ENCODE measurements at regions not wholly inside any gene's neighbourhood (a gene's known extent, or its start where the extent isn't known, plus 50 kb on each side); places are given as distances from the start of the nearest gene placed in this dataset.
A peak's percentile ranks its signal among the peaks of the same experiment; 100 is the strongest.

GRCh38 chr5:68455216-68455615, 239.7 kb downstream of the PIK3R1 start:
- DNase-seq, result no peak

DNA sequence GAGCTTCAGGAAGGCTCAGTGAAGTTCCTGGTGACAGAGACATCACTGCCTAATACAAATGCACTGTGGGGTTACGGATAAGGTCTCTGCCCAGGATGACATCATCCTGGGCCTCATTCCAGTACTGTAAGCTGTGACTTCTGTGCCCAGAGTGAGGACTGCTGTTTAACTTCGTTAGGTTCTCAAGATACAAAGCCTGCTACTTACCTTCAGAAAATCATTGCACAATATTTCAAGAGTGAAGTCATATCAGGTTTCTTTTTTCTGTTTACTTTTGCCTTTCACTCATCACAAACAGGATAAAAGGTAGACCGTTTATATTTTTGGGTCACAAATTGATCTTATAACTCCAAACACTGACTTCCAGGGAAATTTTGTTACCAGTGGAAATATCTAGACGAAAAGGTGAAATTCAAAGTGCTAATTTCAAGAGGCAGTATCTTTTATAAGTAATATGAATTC, 241.2 kb downstream of the PIK3R1 start:
- DNase-seq, result peak; percentile 58

DNA sequence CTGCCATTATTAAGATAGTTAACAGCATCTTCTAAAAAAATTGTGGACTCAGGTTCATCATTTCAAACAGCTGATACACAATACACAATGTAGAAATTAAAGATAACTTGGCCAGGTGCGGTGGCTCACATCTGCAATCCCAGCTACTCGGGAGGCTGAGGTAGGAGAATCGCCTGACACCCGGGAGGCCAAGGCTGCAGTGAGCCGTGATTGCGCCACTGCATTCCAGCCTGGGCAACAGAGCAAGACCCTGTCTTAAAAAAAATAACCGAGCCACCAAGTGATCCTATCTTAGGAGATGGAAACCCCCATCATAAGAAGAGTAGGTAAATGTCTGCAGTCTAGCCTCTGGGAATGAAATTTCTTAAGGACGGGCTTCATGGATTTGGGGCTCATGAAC, 241.7 kb downstream of the PIK3R1 start:
- DNase-seq, result no peak

GRCh38 chr5:68458416-68459021, 243.0 kb downstream of the PIK3R1 start:
- DNase-seq, result no peak

GRCh38 chr5:68459093-68459809, 243.7 kb downstream of the PIK3R1 start:
- no peak for DNase-seq

- no peak for DNase-seq
Measured at GRCh38 chr5:68459810-68460139, 244.2 kb downstream of the PIK3R1 start.

- peak; percentile 91 for DNase-seq
Measured at GRCh38 chr5:68460147-68460798, 244.7 kb downstream of the PIK3R1 start.

DNA sequence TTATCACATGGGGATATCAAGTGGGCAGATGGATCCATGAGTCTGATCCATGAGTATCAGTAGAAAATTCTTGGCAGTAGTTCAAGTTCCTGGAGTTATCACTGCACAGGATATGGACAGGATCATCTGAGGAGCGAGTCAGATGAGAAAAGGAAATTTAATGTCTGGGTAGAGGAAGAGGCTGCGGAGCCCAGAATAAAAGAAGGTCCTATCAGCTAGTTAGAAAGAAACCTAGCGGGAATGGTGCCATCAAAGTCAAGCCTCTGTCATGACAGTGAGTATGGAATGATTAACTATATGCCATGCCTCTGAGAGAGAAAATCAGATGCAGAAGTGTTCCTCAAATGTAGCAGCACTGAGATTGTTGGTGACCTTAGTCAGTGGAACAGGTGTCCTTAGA, 248.1 kb downstream of the PIK3R1 start:
- DNase-seq, result no peak

- peak; percentile 42 for DNase-seq
Measured at GRCh38 chr5:68464424-68464823, 248.9 kb downstream of the PIK3R1 start.

DNA sequence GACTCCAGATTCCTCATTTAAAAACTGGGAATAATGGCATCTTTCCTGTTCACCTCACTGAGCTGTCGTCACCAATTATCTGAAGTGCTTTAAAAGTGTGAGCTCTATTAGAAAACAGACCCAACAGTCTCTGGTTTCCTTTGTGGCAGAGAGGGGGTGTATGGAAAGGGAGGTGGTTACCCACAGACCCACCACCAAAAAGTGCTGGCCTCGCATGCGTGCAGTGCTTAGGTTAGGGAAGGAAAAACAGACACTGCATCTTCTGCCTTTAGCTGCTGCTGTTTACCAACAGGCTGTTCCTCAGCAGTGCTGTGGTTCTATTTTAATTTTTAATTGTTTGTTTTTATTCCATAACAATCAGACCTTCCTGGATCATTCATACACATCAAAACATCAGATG, 249.6 kb downstream of the PIK3R1 start:
- DNase-seq, result peak; percentile 35

- DNase-seq, result no peak
Measured at GRCh38 chr5:68465934-68466551, 250.5 kb downstream of the PIK3R1 start.

DNA sequence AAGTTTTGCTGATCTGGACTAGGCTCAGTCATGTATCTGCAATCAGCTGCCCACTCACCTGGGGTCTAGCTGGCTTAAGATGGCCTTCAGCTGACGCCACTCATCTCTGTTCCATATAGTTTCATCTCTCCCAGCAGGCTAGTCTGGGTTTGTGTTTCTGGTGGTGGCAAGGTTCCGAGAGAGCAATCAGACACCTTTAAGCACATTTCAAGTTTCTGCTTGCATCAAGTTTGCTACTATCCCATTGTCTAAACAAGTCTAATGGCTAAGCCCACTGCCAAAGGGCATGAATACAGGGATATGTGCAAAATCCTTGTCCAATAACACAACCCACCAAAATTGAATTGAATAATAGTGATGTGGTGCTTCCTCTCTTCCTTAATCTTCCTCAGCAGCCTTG, 251.7 kb downstream of the PIK3R1 start:
- no peak for DNase-seq

- DNase-seq, result no peak
Measured at GRCh38 chr5:68467794-68468193, 252.2 kb downstream of the PIK3R1 start.

DNA sequence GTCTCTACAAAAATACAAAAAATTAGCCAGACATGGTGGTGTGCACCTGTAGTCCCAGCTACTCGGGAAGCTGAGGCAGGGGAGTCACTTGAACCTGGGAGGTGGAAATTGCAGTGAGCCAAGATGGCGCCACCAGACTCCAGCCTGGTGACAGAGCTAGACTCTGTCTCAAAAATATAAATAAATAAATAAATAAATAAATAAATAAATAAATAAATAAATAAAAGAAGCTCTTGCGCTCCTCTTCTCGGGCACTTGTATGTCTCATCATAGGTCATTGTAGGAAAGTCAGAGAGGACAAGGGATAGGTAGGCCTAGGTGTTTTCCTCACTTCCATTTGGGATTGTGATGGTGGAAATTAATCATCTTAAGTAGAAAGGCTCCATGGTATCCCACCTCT, 252.8 kb downstream of the PIK3R1 start:
- DNase-seq, result no peak

DNA sequence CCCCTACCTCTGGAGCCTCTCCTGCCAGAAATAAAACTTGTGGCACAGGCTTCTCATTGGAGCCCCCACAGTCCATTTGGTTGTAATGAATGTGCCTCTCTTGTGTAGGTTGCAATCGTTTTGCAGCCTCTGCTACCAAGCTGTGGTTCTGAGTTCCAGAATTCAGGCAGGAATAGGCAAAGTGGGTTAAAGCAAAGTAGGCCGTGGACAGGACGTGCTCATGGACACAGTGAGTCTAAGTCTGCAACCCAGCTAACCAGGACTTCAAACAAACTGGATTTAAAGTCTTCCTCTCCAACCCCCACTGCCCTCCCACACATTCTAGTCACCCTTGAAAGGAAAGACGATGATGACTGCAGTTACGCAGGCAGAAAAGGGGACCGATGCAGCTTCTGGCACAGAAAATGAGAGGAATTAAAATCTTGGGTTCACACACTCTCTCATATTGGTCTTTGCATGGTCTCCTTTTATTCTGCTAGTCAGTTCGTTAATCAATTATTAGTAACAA, 260.0 kb downstream of the PIK3R1 start:
- no peak for DNase-seq

GRCh38 chr5:68476854-68477253, 261.3 kb downstream of the PIK3R1 start:
- no peak for DNase-seq

DNA sequence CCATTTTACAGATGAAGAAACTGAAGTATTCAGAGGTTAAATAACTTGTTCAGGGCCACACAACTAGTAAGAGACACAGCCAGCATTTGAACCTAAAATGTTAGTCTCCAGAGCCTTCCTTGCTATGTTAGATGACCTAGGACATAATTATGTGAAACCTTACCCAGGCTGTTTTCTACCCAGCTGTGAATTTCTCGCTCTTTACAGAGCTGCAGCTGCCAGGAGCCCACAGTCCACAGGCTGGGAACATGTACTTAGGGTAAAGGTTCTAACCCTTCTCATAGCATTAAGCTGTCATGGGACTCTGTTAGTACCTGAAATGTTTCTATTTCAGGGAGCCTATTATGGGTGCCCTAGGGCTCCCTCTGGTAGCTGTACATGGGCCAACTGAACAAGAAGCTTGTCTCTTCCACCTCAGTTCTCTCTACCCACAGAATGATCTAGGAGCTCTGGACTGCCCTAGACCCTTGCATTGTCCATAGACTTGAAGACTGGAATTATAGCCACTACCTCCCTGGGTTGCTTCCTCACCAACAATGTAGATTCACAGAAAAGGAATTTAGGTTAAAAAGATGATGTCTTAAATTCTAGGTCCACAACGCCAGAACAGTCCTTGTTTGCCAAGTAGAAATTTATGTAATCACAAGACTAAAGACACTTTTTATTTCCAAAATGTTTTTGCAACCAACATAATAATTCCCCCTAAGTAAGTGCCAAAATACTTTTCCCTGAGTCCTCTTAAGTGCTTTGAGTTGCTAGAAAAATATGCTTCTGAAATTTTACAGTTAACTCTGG, 262.9 kb downstream of the PIK3R1 start:
- DNase-seq, result no peak

DNA sequence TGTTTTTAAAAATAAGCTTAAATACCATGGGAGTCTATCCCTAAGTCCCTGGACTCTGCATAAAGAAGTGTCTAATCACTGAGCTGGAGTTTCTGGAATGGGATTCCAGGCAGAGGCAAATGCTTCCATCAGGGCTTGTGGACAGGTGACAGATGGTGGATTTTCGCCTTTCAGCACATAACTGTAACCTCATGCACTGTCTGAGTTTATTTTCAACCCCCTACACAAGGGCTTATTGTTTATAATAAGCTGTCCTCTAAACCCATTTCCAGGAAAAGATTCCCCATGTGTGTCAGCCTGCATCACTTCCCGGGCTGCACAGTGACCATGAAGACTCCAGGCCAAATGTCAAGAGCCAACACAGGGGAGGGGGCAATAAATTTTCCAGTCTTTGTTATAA, 264.0 kb downstream of the PIK3R1 start:
- DNase-seq, result no peak

- DNase-seq, result peak; percentile 36
Measured at GRCh38 chr5:68480335-68480940, 264.9 kb downstream of the PIK3R1 start.

GRCh38 chr5:68482199-68482598, 266.6 kb downstream of the PIK3R1 start:
- DNase-seq, result peak; percentile 53

GRCh38 chr5:68484307-68485068, 268.9 kb downstream of the PIK3R1 start:
- no peak for DNase-seq

- no peak for DNase-seq
Measured at GRCh38 chr5:68489556-68489955, 274.0 kb downstream of the PIK3R1 start.
